PC-3 (cell line): ENCODE measurements at regions not wholly inside any gene's neighbourhood (a gene's known extent, or its start where the extent isn't known, plus 50 kb on each side); places are given as distances from the start of the nearest gene placed in this dataset.

ENCODE experiments used
- ATAC-seq: fragments of 200-7000 bp; cut with Tn5 transposase; 2 replicates; pipeline ENCODE4 v1.9.1; 2020; ENCODE audit warnings: mild to moderate bottlenecking, moderate library complexity
- BruUV-seq: library from RNA; stranded (reverse); fragments of 400-500 nt; replicated peaks from 2 replicates; lab custom pipeline; 2021; lab: Mats Ljungman, UMichigan
- CTCF ChIA-PET: fragments of 300-600 bp; sonication (Branson Sonifier 250); formaldehyde crosslinking; loops from one replicate; lab custom pipeline; 2022; ENCODE audit warnings: antibody characterized with exemption; lab: Charles Lee
- POLR2A ChIA-PET: fragments of 300-600 bp; sonication (Branson Sonifier 250); formaldehyde crosslinking; loops from one replicate; lab custom pipeline; 2022; ENCODE audit warnings: antibody characterized with exemption; ENCODE audit not compliant: unreplicated experiment; lab: Charles Lee
- DNase-seq: peaks from one replicate; pipeline ENCODE4 v3.0.0-alpha.2; 2015
- H2AFZ ChIP-seq: fragments of 300-600 bp; sonication (generic); 2 replicates; pipeline ENCODE4 v1.6.0; 2016; ENCODE audit warnings: antibody characterized with exemption, low read length
- H3F3A ChIP-seq: fragments of 300-600 bp; sonication (generic); one replicate; pipeline ENCODE4 v1.6.0; 2017; ENCODE audit warnings: antibody characterized with exemption, low read length, control low read depth, mild to moderate bottlenecking; ENCODE audit not compliant: unreplicated experiment
- H3K27ac ChIP-seq: fragments of 300-600 bp; sonication (generic); 2 replicates; pipeline ENCODE4 v1.5.1; 2016; ENCODE audit warnings: mild to moderate bottlenecking, low read length
- H3K27me3 ChIP-seq: fragments of 300-600 bp; sonication (generic); 2 replicates; pipeline ENCODE4 v1.6.1; 2016; ENCODE audit warnings: low read length, mixed read lengths
- H3K36me3 ChIP-seq: fragments of 300-600 bp; sonication (generic); 2 replicates; pipeline ENCODE4 v1.6.1; 2016; ENCODE audit warnings: low read depth, mixed run types, low read length, mixed read lengths
- H3K4me1 ChIP-seq: fragments of 300-600 bp; sonication (generic); 2 replicates; pipeline ENCODE4 v1.5.1; 2016; ENCODE audit warnings: low read length; ENCODE audit not compliant: insufficient read depth
- H3K4me2 ChIP-seq: fragments of 300-600 bp; sonication (generic); 2 replicates; pipeline ENCODE4 v1.6.0; 2016; ENCODE audit warnings: low read length
- H3K4me3 ChIP-seq: fragments of 300-600 bp; sonication (generic); 2 replicates; pipeline ENCODE4 v1.5.1; 2016; ENCODE audit warnings: mild to moderate bottlenecking, low read length, mixed read lengths
- H3K79me2 ChIP-seq: fragments of 300-600 bp; sonication (generic); 2 replicates; pipeline ENCODE4 v1.6.1; 2017; ENCODE audit warnings: low read length, mixed read lengths
- H3K9ac ChIP-seq: fragments of 300-600 bp; sonication (generic); 2 replicates; pipeline ENCODE4 v1.6.0; 2016; ENCODE audit warnings: mild to moderate bottlenecking, low read length
- H3K9me2 ChIP-seq: fragments of 300-600 bp; sonication (generic); replicated peaks from 2 replicates; pipeline ENCODE4 v1.6.1; 2016; ENCODE audit warnings: mixed run types, low read length, mixed read lengths
- H3K9me3 ChIP-seq: fragments of 300-600 bp; sonication (generic); 2 replicates; pipeline ENCODE4 v1.6.1; 2016; ENCODE audit warnings: low read length, mixed read lengths
- H4K20me1 ChIP-seq: fragments of 300-600 bp; sonication (generic); 2 replicates; pipeline ENCODE4 v1.6.1; 2016; ENCODE audit warnings: low read length, mixed read lengths
- CTCF ChIP-seq: fragments of 300-600 bp; sonication (generic); conservative IDR thresholded peaks from 2 replicates; pipeline ENCODE4 v1.5.1; 2017; ENCODE audit warnings: antibody characterized with exemption, low read depth, mild to moderate bottlenecking, low read length
- EZH2 ChIP-seq: fragments of 300-600 bp; sonication (generic); IDR thresholded peaks from one replicate; pipeline ENCODE4 v1.6.1; 2017; ENCODE audit warnings: antibody characterized with exemption, mild to moderate bottlenecking, low read length; ENCODE audit not compliant: unreplicated experiment
- EZH2phosphoT487 ChIP-seq: fragments of 300-600 bp; sonication (generic); IDR thresholded peaks from 2 replicates; pipeline ENCODE4 v1.6.1; 2018; ENCODE audit warnings: mild to moderate bottlenecking, antibody characterized with exemption, low read length, borderline replicate concordance
- intact Hi-C: fragments of 100-400 bp; cut with micrococcal nuclease; formaldehyde crosslinking; loops from 2 replicates; pipeline ENCODE4 v1.9.0; 2023

- H3K4me3 ChIP-seq = no peak overlapping the region
- H3F3A ChIP-seq = no peaks in the 10 kb centered on the region
- TF ChIP-seq CTCF (no peak), EZH2phosphoT487 (no peak), EZH2 (no peak)
- DNase-seq (peak; percentile 62), ATAC-seq (no peak)
- H3K79me2 ChIP-seq = no peaks in the 10 kb centered on the region
- H3K9me3 ChIP-seq = no peaks in the 10 kb centered on the region
- ChIA-PET CTCF (no interaction called here), POLR2A (no interaction called here)
- BruUV-seq = no TSS peak
- no peak overlapping the region for H3K27ac ChIP-seq
- no peak overlapping the region for H2AFZ ChIP-seq
- H3K9ac ChIP-seq = no peak overlapping the region
- H3K9me2 ChIP-seq = no peaks in the 10 kb centered on the region
- intact Hi-C loops = no loop called here
- H3K36me3 ChIP-seq = no peaks in the 10 kb centered on the region
- H4K20me1 ChIP-seq = no peaks in the 10 kb centered on the region
- no peak overlapping the region for H3K4me2 ChIP-seq
- H3K4me1 ChIP-seq = peaks cover 14% of the 10 kb centered on the region
- H3K27me3 ChIP-seq = 0 out of 2 replicates have a peak, but pooled peaks cover 3% of the 10 kb centered on the region
These were observed 60.3 kb upstream of the EPB41L4A start for GRCh38 chr5:112479418-112479817.

GRCh38 chr5:112480501-112480900 is 61.4 kb upstream of the EPB41L4A start:
- Histone ChIP-seq H3K4me3 (no peak overlapping the region), H3K4me1 (peaks cover 14% of the 10 kb centered on the region), H3F3A (no peaks in the 10 kb centered on the region), H4K20me1 (no peaks in the 10 kb centered on the region), H3K9me2 (no peaks in the 10 kb centered on the region), H3K27me3 (0 out of 2 replicates have a peak, but pooled peaks cover 3% of the 10 kb centered on the region), H3K27ac (no peak overlapping the region), H3K79me2 (no peaks in the 10 kb centered on the region), H3K4me2 (no peak overlapping the region), H2AFZ (no peak overlapping the region), H3K9me3 (no peaks in the 10 kb centered on the region), H3K9ac (no peak overlapping the region), H3K36me3 (no peaks in the 10 kb centered on the region)
- DNase-seq (no peak), ATAC-seq (no peak)
- TF ChIP-seq CTCF = no peak
- no peak for TF ChIP-seq EZH2phosphoT487
- no peak for TF ChIP-seq EZH2
- BruUV-seq = no TSS peak
- intact Hi-C loops = no loop called here
- POLR2A ChIA-PET = no interaction called here
- CTCF ChIA-PET = no interaction called here

DNA sequence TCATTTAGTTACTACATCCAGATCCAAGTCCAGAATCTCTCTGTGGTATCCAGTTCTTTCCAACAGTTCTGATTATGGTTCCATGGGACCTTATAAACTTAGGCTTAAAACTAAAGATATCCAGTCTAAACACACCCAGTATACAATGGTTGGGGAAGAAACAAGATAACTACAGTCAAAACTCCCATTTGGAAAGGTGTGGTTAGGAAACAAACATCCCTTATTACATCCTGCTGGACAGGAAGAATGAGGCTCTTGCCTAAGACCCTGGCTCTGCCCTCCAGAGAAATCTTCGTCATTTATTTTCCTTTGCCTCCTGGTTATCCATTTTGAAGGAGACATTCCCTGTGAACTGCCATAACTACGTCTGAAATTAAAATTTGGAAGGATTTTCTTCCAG is 64.6 kb upstream of the EPB41L4A start:
- no TSS peak for BruUV-seq
- ATAC-seq = no peak
- POLR2A ChIA-PET = no interaction called here

More for the DNA sequence above, 64.6 kb upstream of the EPB41L4A start:
- CTCF ChIA-PET = no interaction called here
- H3K4me1 ChIP-seq = peaks cover 7% of the 10 kb centered on the region
- no peaks in the 10 kb centered on the region for H4K20me1 ChIP-seq
- DNase-seq = no peak
- no peaks in the 10 kb centered on the region for H3K9me2 ChIP-seq
- no peaks in the 10 kb centered on the region for H3K36me3 ChIP-seq
- H3K79me2 ChIP-seq = no peaks in the 10 kb centered on the region
- no peak overlapping the region for H2AFZ ChIP-seq
- no peak overlapping the region for H3K27ac ChIP-seq
- H3K27me3 ChIP-seq = 0 out of 2 replicates have a peak, but pooled peaks cover 6% of the 10 kb centered on the region
- TF ChIP-seq EZH2phosphoT487 = no peak
- TF ChIP-seq EZH2 = no peak
- no peak for TF ChIP-seq CTCF
- H3K9me3 ChIP-seq = no peaks in the 10 kb centered on the region
- H3K4me3 ChIP-seq = no peak overlapping the region
- no peak overlapping the region for H3K9ac ChIP-seq
- no peaks in the 10 kb centered on the region for H3F3A ChIP-seq
- intact Hi-C loops = no loop called here
- no peak overlapping the region for H3K4me2 ChIP-seq
